SU-DHL-6 (cell line): ENCODE measurements at regions not wholly inside any gene's neighbourhood (a gene's known extent, or its start where the extent isn't known, plus 50 kb on each side); places are given as distances from the start of the nearest gene placed in this dataset.

ENCODE experiments used
- H2AFZ ChIP-seq: fragments of 200-600 bp; sonication (generic); 2 replicates; pipeline ENCODE4 v1.6.1; 2014; ENCODE audit warnings: low read depth, mild to moderate bottlenecking, moderate library complexity, mixed read lengths, antibody characterized with exemption, low read length; ENCODE audit not compliant: severe bottlenecking
- H3F3A ChIP-seq: fragments of 200-600 bp; shearing (Covaris generic); 2 replicates; pipeline ENCODE4 v1.6.0; 2016; ENCODE audit warnings: antibody characterized with exemption, mild to moderate bottlenecking; ENCODE audit not compliant: insufficient read depth
- H3K27ac ChIP-seq: fragments of 200-600 bp; sonication (generic); 2 replicates; pipeline ENCODE4 v1.5.1; 2016; ENCODE audit warnings: low read depth, mild to moderate bottlenecking, low read length, moderate library complexity, mixed read lengths
- H3K27me3 ChIP-seq: fragments of 200-600 bp; sonication (generic), shearing (Covaris generic); 2 replicates; pipeline ENCODE4 v1.6.0; 2014; ENCODE audit warnings: mild to moderate bottlenecking, low read length
- H3K36me3 ChIP-seq: fragments of 200-600 bp; sonication (generic); 2 replicates; pipeline ENCODE4 v1.6.1; 2014; ENCODE audit warnings: mild to moderate bottlenecking, low read length, mixed read lengths
- H3K4me2 ChIP-seq: fragments of 300-600, 200-600 bp; shearing (Covaris generic), sonication (generic); 2 replicates; pipeline ENCODE4 v1.6.0; 2014; ENCODE audit warnings: low read length, low read depth, mild to moderate bottlenecking; ENCODE audit not compliant: poor library complexity, severe bottlenecking
- H3K4me3 ChIP-seq: fragments of 200-600 bp; sonication (generic); 2 replicates; pipeline ENCODE4 v1.5.1; 2014; ENCODE audit warnings: antibody characterized with exemption, low read length, mild to moderate bottlenecking, mixed read lengths; ENCODE audit not compliant: insufficient read depth, poor library complexity, severe bottlenecking
- H3K79me2 ChIP-seq: fragments of 200-600 bp; sonication (generic); 2 replicates; pipeline ENCODE4 v1.6.1; 2014; ENCODE audit warnings: mild to moderate bottlenecking, low read length, moderate library complexity; ENCODE audit not compliant: insufficient read depth
- H3K9ac ChIP-seq: fragments of 200-600 bp; sonication (generic); 2 replicates; pipeline ENCODE4 v1.7.0; 2014; ENCODE audit warnings: mild to moderate bottlenecking, low read length
- H3K9me2 ChIP-seq: fragments of 200-600 bp; sonication (generic); replicated peaks from 2 replicates; pipeline ENCODE4 v1.6.1; 2014; ENCODE audit warnings: low read length; ENCODE audit not compliant: insufficient read depth
- H3K9me3 ChIP-seq: fragments of 200-600 bp; sonication (generic); 2 replicates; pipeline ENCODE4 v1.6.1; 2014; ENCODE audit warnings: low read length, mixed read lengths; ENCODE audit not compliant: insufficient read depth
- H4K20me1 ChIP-seq: fragments of 200-600 bp; sonication (generic); 2 replicates; pipeline ENCODE4 v1.6.1; 2014; ENCODE audit warnings: low read depth, mild to moderate bottlenecking, antibody characterized with exemption, low read length, moderate library complexity, mixed read lengths
- CTCF ChIP-seq: fragments of 200-600 bp; sonication (generic); IDR thresholded peaks from one replicate; pipeline ENCODE4 v1.5.1; 2017; ENCODE audit warnings: antibody characterized with exemption, mild to moderate bottlenecking, low read length, moderate library complexity; ENCODE audit not compliant: insufficient read depth, poor library complexity, severe bottlenecking
- EZH2phosphoT487 ChIP-seq: fragments of 200-600 bp; sonication (generic), shearing (Covaris generic); conservative IDR thresholded peaks from 2 replicates; pipeline ENCODE4 v1.6.1; 2018; ENCODE audit warnings: mild to moderate bottlenecking, antibody characterized with exemption, low read length, moderate library complexity, mixed read lengths

GRCh38 chr11:45076761-45077160, 69.7 kb upstream of the PRDM11 start:
- TF ChIP-seq CTCF, result no peak
- TF ChIP-seq EZH2phosphoT487, result no peak
- Histone ChIP-seq H3K9me2 (no peaks in the 10 kb centered on the region), H3K9me3 (no peaks in the 10 kb centered on the region), H3F3A (no peaks in the 10 kb centered on the region), H3K36me3 (no peaks in the 10 kb centered on the region), H3K4me2 (no peak overlapping the region), H2AFZ (no peak overlapping the region), H3K4me3 (no peak overlapping the region), H3K79me2 (no peaks in the 10 kb centered on the region), H4K20me1 (no peaks in the 10 kb centered on the region), H3K9ac (no peak overlapping the region), H3K27ac (no peak overlapping the region), H3K27me3 (no peaks in the 10 kb centered on the region)

GRCh38 chr11:45078236-45079074, 68.0 kb upstream of the PRDM11 start:
- Histone ChIP-seq H3K4me3 (no peak overlapping the region), H3K9me2 (no peaks in the 10 kb centered on the region), H2AFZ (no peak overlapping the region), H3K27ac (no peak overlapping the region), H4K20me1 (no peaks in the 10 kb centered on the region), H3K79me2 (no peaks in the 10 kb centered on the region), H3K9ac (no peak overlapping the region), H3K9me3 (no peaks in the 10 kb centered on the region), H3K27me3 (no peaks in the 10 kb centered on the region), H3K4me2 (no peak overlapping the region), H3F3A (no peaks in the 10 kb centered on the region), H3K36me3 (no peaks in the 10 kb centered on the region)
- TF ChIP-seq EZH2phosphoT487 (no peak), CTCF (no peak)

GRCh38 chr11:45079075-45079444, 67.4 kb upstream of the PRDM11 start:
- Histone ChIP-seq H3F3A (no peaks in the 10 kb centered on the region), H3K79me2 (no peaks in the 10 kb centered on the region), H3K9me3 (no peaks in the 10 kb centered on the region), H4K20me1 (no peaks in the 10 kb centered on the region), H2AFZ (no peak overlapping the region), H3K4me3 (no peak overlapping the region), H3K36me3 (no peaks in the 10 kb centered on the region), H3K27me3 (no peaks in the 10 kb centered on the region), H3K4me2 (no peak overlapping the region), H3K9ac (no peak overlapping the region), H3K27ac (no peak overlapping the region), H3K9me2 (no peaks in the 10 kb centered on the region)
- TF ChIP-seq CTCF (no peak), EZH2phosphoT487 (no peak)
